Spleen (tissue), 11 donors: ENCODE measurements at regions not wholly inside any gene's neighbourhood (a gene's known extent, or its start where the extent isn't known, plus 50 kb on each side); places are given as distances from the start of the nearest gene placed in this dataset.

Source experiments
- DNase-seq: peaks from one replicate; pipeline ENCODE4 v3.0.0-alpha.2; 2020
- H3K27ac ChIP-seq, 8 donors: fragments of 200-600 bp; sonication (generic) in 7 of 8; 1 replicate in 4 of 8; 2 replicates in 4 of 8; pipeline versions ENCODE4 v1.5.0 to v1.8.0; 2016 to 2021; ENCODE audit warnings: inconsistent platforms in 4 of 8, mild to moderate bottlenecking in 4 of 8, moderate library complexity in 1 of 8
- H3K27me3 ChIP-seq, 7 donors: fragments of 200-600 bp; sonication (generic) in 6 of 7; replicated peaks in 1 of 7; 1 replicate in 4 of 7; 2 replicates in 3 of 7; pipeline versions ENCODE4 v1.5.0 to v1.8.0; 2016 to 2021; ENCODE audit warnings: inconsistent platforms in 3 of 7, mild to moderate bottlenecking in 1 of 7
- H3K36me3 ChIP-seq, 6 donors: fragments of 200-600 bp; sonication (generic) in 5 of 6; 1 replicate in 4 of 6; 2 replicates in 2 of 6; pipeline versions ENCODE4 v1.5.0 to v1.8.0; 2016 to 2021; ENCODE audit warnings: inconsistent platforms in 2 of 6
- H3K4me1 ChIP-seq, 6 donors: fragments of 200-600 bp; sonication (generic) in 5 of 6; 1 replicate in 3 of 6; 2 replicates in 3 of 6; pipeline versions ENCODE4 v1.5.0 to v1.8.0; 2016 to 2021; ENCODE audit warnings: inconsistent platforms in 3 of 6
- H3K4me3 ChIP-seq, 8 donors: fragments of 200-600 bp; sonication (generic) in 7 of 8; 1 replicate in 4 of 8; 2 replicates in 4 of 8; pipeline versions ENCODE4 v1.5.0 to v1.8.0; 2016 to 2021; ENCODE audit warnings: inconsistent platforms in 4 of 8, mild to moderate bottlenecking in 4 of 8, moderate library complexity in 2 of 8
- H3K9me3 ChIP-seq, 8 donors: fragments of 200-600 bp; sonication (generic) in 7 of 8; 1 replicate in 4 of 8; 2 replicates in 4 of 8; pipeline versions ENCODE4 v1.5.0 to v1.8.0; 2016 to 2021; ENCODE audit warnings: inconsistent platforms in 4 of 8
- CTCF ChIP-seq, 11 experiments: fragments of 200-600 bp in 7 of 11; fragments of 450-650 bp in 4 of 11; sonication (generic) in 4 of 11; IDR thresholded peaks in 8 of 11; conservative IDR thresholded peaks in 3 of 11; 1 replicate in 7 of 11; 2 replicates in 4 of 11; pipeline versions ENCODE4 v1.4.0 to v1.8.0; 2016 to 2021; ENCODE audit warnings: antibody characterized with exemption in 11 of 11, inconsistent platforms in 4 of 11, mild to moderate bottlenecking in 1 of 11
- POLR2A ChIP-seq, 3 donors: fragments of 450-650 bp; IDR thresholded peaks; one replicate each; pipeline ENCODE4 v1.5.1; 2017; ENCODE audit warnings: antibody characterized with exemption in 3 of 3, mild to moderate bottlenecking in 1 of 3
- POLR2AphosphoS5 ChIP-seq, 3 donors: sonication (generic); formaldehyde crosslinking; IDR thresholded peaks; one replicate each; pipeline ENCODE4 v1.5.1; 2017; ENCODE audit warnings: antibody characterized with exemption in 3 of 3
- WGBS, 5 donors: extraction: QIAGEN DNeasy Blood & Tissue Kit in 3 of 5; methylation state at CpG; one replicate each; pipeline versions ENCODE4 v1.1.5 to v1.1.7; 2013 to 2018; 5-methylcytosine and 5-hydroxymethylcytosine counted together
- intact Hi-C: fragments of 100-400 bp; cut with DNase I; formaldehyde crosslinking; loops from one replicate; pipeline ENCODE4 v1.15.0; 2023; ENCODE audit warnings: low total_unique reads
- donor health status: healthy with polysubstance abuse.
- donor health status: DM: no; HTN: no; CAD: no; lungs with moderate emphysema.
- donor health status: DM: no; HTN: no; CAD: no.
- donor health status: Bipolar disorder and iron deficiency.
- donor health status: healthy.
- donor health status: DM: no; HTN: no; CAD: no.
- donor health status: DM: yes; HTN: yes; CAD: no.

- whole genome bisulfite sequencing, 5 donors: 71 to 76% (median 72%) methylated on average over 5 of the region's 5 CpGs
- H3K36me3 ChIP-seq: no peaks in the 10 kb centered on the region
- TF ChIP-seq POLR2AphosphoS5 (IDR thresholded peaks at IDR 0.05) (no peak), CTCF (IDR thresholded peaks at IDR 0.05 in 8 of 11, conservative IDR thresholded peaks at IDR 0.05 in 3 of 11) (no peak), POLR2A (IDR thresholded peaks at IDR 0.05) (no peak)
- no peak overlapping the region for H3K27ac ChIP-seq
- intact Hi-C loops: no loop called here
- H3K27me3 ChIP-seq: peaks cover 0 to 24% (median 0%) of the 10 kb centered on the region in 7 donors
- peaks cover 0 to 2% (median 0%) of the 10 kb centered on the region in 8 donors for H3K9me3 ChIP-seq
- DNase-seq: no peak
- no peak overlapping the region for H3K4me3 ChIP-seq
- H3K4me1 ChIP-seq: peaks cover 0 to 38% (median 18%) of the 10 kb centered on the region in 6 donors
Observed at GRCh38 chr1:4045397-4046010, 145.4 kb upstream of the C1orf174 start.

- no peaks in the 10 kb centered on the region for H3K9me3 ChIP-seq
- 19 to 51% (median 30%) methylated on average over 5 of the region's 5 CpGs for WGBS, 5 donors
- intact Hi-C loops: no loop called here
- H3K27me3 ChIP-seq: peaks cover 0 to 36% (median 0%) of the 10 kb centered on the region in 7 donors
- H3K4me3 ChIP-seq: no peak overlapping the region
- no peak for TF ChIP-seq CTCF (IDR thresholded peaks at IDR 0.05 in 8 of 11, conservative IDR thresholded peaks at IDR 0.05 in 3 of 11)
- peak in 1 of 3 donors; percentile 17 for TF ChIP-seq POLR2AphosphoS5 (IDR thresholded peaks at IDR 0.05)
- no peak for TF ChIP-seq POLR2A (IDR thresholded peaks at IDR 0.05)
- DNase-seq: no peak
- H3K27ac ChIP-seq: peak overlapping the region in 1 of 8 donors; percentile 26
- no peaks in the 10 kb centered on the region for H3K36me3 ChIP-seq
- peaks cover 0 to 38% (median 18%) of the 10 kb centered on the region in 6 donors for H3K4me1 ChIP-seq
Observed at GRCh38 chr1:4046836-4047461, 146.9 kb upstream of the C1orf174 start.

GRCh38 chr1:4047666-4048065 is 147.6 kb upstream of the C1orf174 start:
- Histone ChIP-seq H3K27me3 (peaks cover 0 to 36% (median 0%) of the 10 kb centered on the region in 7 donors), H3K36me3 (no peaks in the 10 kb centered on the region), H3K27ac (no peak overlapping the region), H3K4me3 (no peak overlapping the region), H3K4me1 (peaks cover 0 to 38% (median 18%) of the 10 kb centered on the region in 6 donors), H3K9me3 (no peaks in the 10 kb centered on the region)
- WGBS, 5 donors: 73 to 83% (median 78%) methylated on average over 6 to 7 of the region's 7 CpGs
- intact Hi-C loops: no loop called here
- TF ChIP-seq POLR2AphosphoS5 (IDR thresholded peaks at IDR 0.05) (no peak), POLR2A (IDR thresholded peaks at IDR 0.05) (no peak), CTCF (IDR thresholded peaks at IDR 0.05 in 8 of 11, conservative IDR thresholded peaks at IDR 0.05 in 3 of 11) (no peak)
- no peak for DNase-seq

DNA sequence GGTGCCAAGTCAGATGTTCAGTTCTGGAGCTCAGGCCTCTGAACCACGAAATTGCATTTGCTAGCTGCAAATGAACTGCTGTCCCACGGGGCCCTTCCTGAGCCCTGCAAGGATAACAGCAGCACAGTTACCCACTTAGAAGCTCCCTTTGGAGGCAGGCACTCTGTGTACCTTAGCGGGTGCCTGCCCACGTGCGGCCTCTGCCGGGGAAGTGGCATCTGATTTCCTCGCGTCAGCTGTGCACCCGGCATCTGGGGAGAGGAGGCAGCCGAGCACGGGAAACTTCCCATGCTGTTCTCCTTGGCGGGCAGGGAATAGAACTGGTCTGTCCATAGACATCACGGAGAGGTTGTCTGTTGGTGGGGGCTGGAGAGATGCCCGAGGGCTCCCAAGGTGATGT is 148.0 kb upstream of the C1orf174 start:
- peaks cover 0 to 37% (median 0%) of the 10 kb centered on the region in 7 donors for H3K27me3 ChIP-seq
- H3K9me3 ChIP-seq: no peaks in the 10 kb centered on the region
- 67 to 77% (median 69%) methylated on average over 9 to 14 of the region's 14 CpGs; no CpG with 5 or more reads in 1 of the 5 donors for WGBS, 5 donors
- no peak for TF ChIP-seq CTCF (IDR thresholded peaks at IDR 0.05 in 8 of 11, conservative IDR thresholded peaks at IDR 0.05 in 3 of 11)
- TF ChIP-seq POLR2A (IDR thresholded peaks at IDR 0.05): no peak
- TF ChIP-seq POLR2AphosphoS5 (IDR thresholded peaks at IDR 0.05): no peak
- intact Hi-C loops: no loop called here
- H3K36me3 ChIP-seq: no peaks in the 10 kb centered on the region
- H3K4me3 ChIP-seq: no peak overlapping the region
- DNase-seq: no peak
- peaks cover 0 to 38% (median 18%) of the 10 kb centered on the region in 6 donors for H3K4me1 ChIP-seq
- H3K27ac ChIP-seq: no peak overlapping the region
